GM12878 (cell line): ENCODE measurements at regions not wholly inside any gene's neighbourhood (a gene's known extent, or its start where the extent isn't known, plus 50 kb on each side); places are given as distances from the start of the nearest gene placed in this dataset.

Experiments used
- ATAC-seq: fragments of 200-7000 bp; cut with Tn5 transposase; 3 replicates; pipeline ENCODE4 v1.9.1; 2020; ENCODE audit warnings: mild to moderate bottlenecking, moderate library complexity
- BruUV-seq: library from RNA; stranded (reverse); fragments of 400-500 nt; replicated peaks from 2 replicates; lab custom pipeline; 2021; lab: Mats Ljungman, UMichigan
- CTCF ChIA-PET: fragments of 300-600 bp; sonication (Branson Sonifier 250); formaldehyde crosslinking; extraction: SDS; loops from one replicate; lab custom pipeline; 2021; ENCODE audit warnings: inconsistent platforms; lab: Yijun Ruan, JAX
- POLR2A ChIA-PET: fragments of 350-600 bp; formaldehyde crosslinking; extraction: SDS; loops from one replicate; lab custom pipeline; 2021; ENCODE audit warnings: inconsistent platforms; lab: Charles Lee
- RAD21 ChIA-PET: fragments of 300-600 bp; sonication (Branson Sonifier 250); formaldehyde crosslinking; loops from one replicate; lab custom pipeline; 2023; ENCODE audit warnings: antibody characterized with exemption; ENCODE audit not compliant: unreplicated experiment; lab: Charles Lee
- SMC1A ChIA-PET: fragments of 300-600 bp; sonication (Branson Sonifier 250); formaldehyde crosslinking; loops from one replicate; lab custom pipeline; 2023; ENCODE audit not compliant: unreplicated experiment, uncharacterized antibody; lab: Charles Lee
- DNase-seq: peaks from one replicate; pipeline ENCODE4 v3.0.0-alpha.2; 2011; ENCODE audit warnings: low read depth, low spot score
- FAIRE-seq: peaks from 3 replicates; lab custom pipeline; 2011; peaks lifted over from hg19 to GRCh38; lab: Jason Lieb, UNC
- H2AFZ ChIP-seq: 2 replicates; pipeline ENCODE4 v1.6.0; 2011; ENCODE audit warnings: low read depth, low read length, control low read depth; ENCODE audit not compliant: control insufficient read depth
- H3K27ac ChIP-seq: 2 replicates; pipeline ENCODE4 v1.5.1; 2011; ENCODE audit warnings: control low read depth; ENCODE audit not compliant: control insufficient read depth, insufficient read depth
- H3K27me3 ChIP-seq, 2 experiments: replicated peaks in 1 of 2; 2 replicates each; pipeline versions ENCODE4 v1.6.0 to v1.6.1; 2011; ENCODE audit warnings: low read length in 1 of 2; ENCODE audit not compliant: control insufficient read depth in 2 of 2, insufficient read depth in 2 of 2
- H3K36me3 ChIP-seq, 2 experiments: 2 replicates each; pipeline ENCODE4 v1.5.1; 2011; ENCODE audit warnings: low read length in 1 of 2; ENCODE audit not compliant: control insufficient read depth in 2 of 2, insufficient read depth in 2 of 2
- H3K4me1 ChIP-seq: 2 replicates; pipeline ENCODE4 v1.6.1; 2011; ENCODE audit warnings: mild to moderate bottlenecking, low read length, moderate library complexity, mixed read lengths; ENCODE audit not compliant: control insufficient read depth, insufficient read depth
- H3K4me2 ChIP-seq: 2 replicates; pipeline ENCODE4 v1.6.0; 2011; ENCODE audit warnings: control low read depth; ENCODE audit not compliant: control insufficient read depth, insufficient read depth
- H3K4me3 ChIP-seq: fragments of 200-600 bp; sonication (generic); 2 replicates; pipeline ENCODE4 v1.5.1; 2016
- H3K79me2 ChIP-seq: 2 replicates; pipeline ENCODE4 v1.6.0; 2011; ENCODE audit warnings: low read length; ENCODE audit not compliant: control insufficient read depth, insufficient read depth
- H3K9ac ChIP-seq: 2 replicates; pipeline ENCODE4 v1.8.0; 2011; ENCODE audit warnings: low read length, control low read depth, mixed read lengths; ENCODE audit not compliant: control insufficient read depth, insufficient read depth
- H3K9me3 ChIP-seq: replicated peaks from 3 replicates; pipeline ENCODE4 v1.5.1; 2011; ENCODE audit warnings: mild to moderate bottlenecking, low read length; ENCODE audit not compliant: control insufficient read depth, insufficient read depth
- H4K20me1 ChIP-seq: 2 replicates; pipeline ENCODE4 v1.6.0; 2011; ENCODE audit not compliant: control insufficient read depth, insufficient read depth
- EED ChIP-seq: sonication (generic); IDR thresholded peaks from 2 replicates; pipeline ENCODE4 v1.6.1; 2016; ENCODE audit warnings: antibody characterized with exemption, low read depth
- EP300 ChIP-seq, 2 experiments: fragments of 150-350 bp in 1 of 2; IDR thresholded peaks; 2 replicates each; pipeline ENCODE4 v1.6.1; 2011 to 2012; ENCODE audit warnings: low read depth in 2 of 2, low read length in 2 of 2, borderline replicate concordance in 1 of 2, improper control_type of control experiment in 1 of 2, inconsistent platforms in 1 of 2; ENCODE audit not compliant: control insufficient read depth in 1 of 2
- FOS ChIP-seq: IDR thresholded peaks from 3 replicates; pipeline ENCODE4 v1.6.1; 2011; ENCODE audit warnings: borderline replicate concordance; ENCODE audit not compliant: insufficient read length; ENCODE audit errors: extremely low read depth
- IKZF2 ChIP-seq, 2 experiments: fragments of 450-650 bp; IDR thresholded peaks; 2 replicates each; pipeline ENCODE4 v1.6.1; 2017; ENCODE audit warnings: mild to moderate bottlenecking in 2 of 2, moderate library complexity in 2 of 2
- IRF4 ChIP-seq: IDR thresholded peaks from 2 replicates; pipeline ENCODE4 v1.6.1; 2011; ENCODE audit warnings: low read depth, low read length
- MYB ChIP-seq: fragments of 150-350 bp; IDR thresholded peaks from 2 replicates; pipeline ENCODE4 v1.6.1; 2014; ENCODE audit warnings: mild to moderate bottlenecking, low read depth, low read length, borderline replicate concordance
- NR2C2 ChIP-seq: IDR thresholded peaks from 2 replicates; pipeline ENCODE4 v1.6.1; 2011; ENCODE audit warnings: borderline replicate concordance, low read depth; ENCODE audit not compliant: control insufficient read depth, insufficient read length
- NR2F1 ChIP-seq: fragments of 450-650 bp; conservative IDR thresholded peaks from 2 replicates; pipeline ENCODE4 v1.6.1; 2017; ENCODE audit warnings: mild to moderate bottlenecking
- RAD51 ChIP-seq: fragments of 450-650 bp; IDR thresholded peaks from 2 replicates; pipeline ENCODE4 v1.6.1; 2016; ENCODE audit warnings: moderate library complexity, mild to moderate bottlenecking, inconsistent platforms
- RB1 ChIP-seq: fragments of 450-650 bp; formaldehyde crosslinking; IDR thresholded peaks from 2 replicates; pipeline ENCODE4 v1.6.1; 2017; ENCODE audit warnings: mild to moderate bottlenecking, borderline replicate concordance
- RBBP5 ChIP-seq: fragments of 200-600 bp; sonication (generic); conservative IDR thresholded peaks from 2 replicates; pipeline ENCODE4 v1.6.1; 2016
- RUNX3 ChIP-seq: IDR thresholded peaks from 2 replicates; pipeline ENCODE4 v1.6.1; 2012; ENCODE audit warnings: low read length, inconsistent platforms
- SRF ChIP-seq, 2 experiments: IDR thresholded peaks; 2 replicates each; pipeline ENCODE4 v1.6.1; 2011; ENCODE audit warnings: low read depth in 2 of 2, low read length in 2 of 2, mild to moderate bottlenecking in 1 of 2, moderate library complexity in 1 of 2
- TCF7 ChIP-seq: IDR thresholded peaks from 2 replicates; pipeline ENCODE4 v1.6.1; 2014; ENCODE audit warnings: antibody characterized with exemption, borderline replicate concordance
- ZBED1 ChIP-seq: IDR thresholded peaks from 2 replicates; pipeline ENCODE4 v1.6.1; 2016; ENCODE audit warnings: borderline replicate concordance
- ZNF207 ChIP-seq: fragments of 450-650 bp; IDR thresholded peaks from 2 replicates; pipeline ENCODE4 v1.6.1; 2014; ENCODE audit warnings: antibody characterized with exemption, mild to moderate bottlenecking, borderline replicate concordance
- WGBS: methylation state at CpG from one replicate; pipeline ENCODE4 v1.1.6; 2016; ENCODE audit warnings: low lambda C conversion rate; ENCODE audit not compliant: insufficient replicate concordance, insufficient coverage; ENCODE audit errors: missing lambda C conversion rate; 5-methylcytosine and 5-hydroxymethylcytosine counted together
- in situ Hi-C: fragments of 300-500 bp; cut with MboI; formaldehyde crosslinking; loops from 9 replicates; pipeline ENCODE4 v1.14.3; 2018; ENCODE audit warnings: mixed read lengths
- intact Hi-C: fragments of 100-400 bp; cut with micrococcal nuclease; formaldehyde crosslinking; loops from one replicate; pipeline ENCODE4 v1.14.2; 2022; ENCODE audit not compliant: unreplicated experiment
- TF ChIP-seq, protein P1 (sequence below): fragments of 450-650 bp; IDR thresholded peaks from 2 replicates; pipeline ENCODE4 v1.6.1; 2017; ENCODE audit warnings: borderline replicate concordance
- TF ChIP-seq, protein P2 (sequence below): IDR thresholded peaks from 2 replicates; pipeline ENCODE4 v1.6.1; 2011; ENCODE audit warnings: low read depth, low read length, improper control_type of control experiment, borderline replicate concordance
- TF ChIP-seq, protein P3 (sequence below): fragments of 450-650 bp; IDR thresholded peaks from 2 replicates; pipeline ENCODE4 v1.6.1; 2016; ENCODE audit warnings: mild to moderate bottlenecking, moderate library complexity, borderline replicate concordance
- TF ChIP-seq, protein P4 (sequence below): fragments of 450-650 bp; IDR thresholded peaks from 2 replicates; pipeline ENCODE4 v1.6.1; 2014; ENCODE audit warnings: mild to moderate bottlenecking

DNA sequence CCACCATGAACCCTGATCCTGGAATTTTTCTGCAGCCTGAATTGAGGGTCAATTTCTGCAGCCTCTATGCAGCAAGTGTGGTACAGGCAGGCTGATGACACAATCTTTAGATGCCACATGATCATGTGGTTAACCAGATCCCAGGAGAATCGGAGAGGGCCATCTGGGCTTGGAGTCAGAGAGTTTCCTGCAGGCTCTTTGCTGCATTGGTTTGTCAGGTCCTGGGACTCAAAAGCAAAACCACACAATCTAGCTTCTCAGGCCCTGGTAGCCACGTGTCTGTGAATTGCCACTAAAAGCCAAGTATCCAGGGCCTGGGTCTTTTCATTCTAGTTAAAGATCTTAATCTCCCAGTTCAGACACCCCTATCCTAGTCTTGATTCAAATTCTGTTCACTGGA lies 464.5 kb downstream of the BCOR start:
- no peak for DNase-seq
- intact Hi-C loops, result no loop called here
- Histone ChIP-seq H3K4me2 (no peak overlapping the region), H4K20me1 (no peaks in the 10 kb centered on the region), H3K9ac (no peak overlapping the region), H3K36me3 (no peaks in the 10 kb centered on the region), H3K27me3 (no peaks in the 10 kb centered on the region), H3K79me2 (no peaks in the 10 kb centered on the region), H3K27ac (no peak overlapping the region), H3K4me3 (no peak overlapping the region), H2AFZ (no peak overlapping the region), H3K4me1 (no peaks in the 10 kb centered on the region), H3K9me3 (no peaks in the 10 kb centered on the region)
- BruUV-seq, result no TSS peak
- FAIRE-seq, result no peak
- RAD21 ChIA-PET, result no interaction called here
- ATAC-seq, result no peak
- CTCF ChIA-PET, result no interaction called here
- no peak for TF ChIP-seq ZBED1
- TF ChIP-seq, protein P1, sequence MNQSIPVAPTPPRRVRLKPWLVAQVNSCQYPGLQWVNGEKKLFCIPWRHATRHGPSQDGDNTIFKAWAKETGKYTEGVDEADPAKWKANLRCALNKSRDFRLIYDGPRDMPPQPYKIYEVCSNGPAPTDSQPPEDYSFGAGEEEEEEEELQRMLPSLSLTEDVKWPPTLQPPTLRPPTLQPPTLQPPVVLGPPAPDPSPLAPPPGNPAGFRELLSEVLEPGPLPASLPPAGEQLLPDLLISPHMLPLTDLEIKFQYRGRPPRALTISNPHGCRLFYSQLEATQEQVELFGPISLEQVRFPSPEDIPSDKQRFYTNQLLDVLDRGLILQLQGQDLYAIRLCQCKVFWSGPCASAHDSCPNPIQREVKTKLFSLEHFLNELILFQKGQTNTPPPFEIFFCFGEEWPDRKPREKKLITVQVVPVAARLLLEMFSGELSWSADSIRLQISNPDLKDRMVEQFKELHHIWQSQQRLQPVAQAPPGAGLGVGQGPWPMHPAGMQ, result no peak
- TF ChIP-seq, protein P2, sequence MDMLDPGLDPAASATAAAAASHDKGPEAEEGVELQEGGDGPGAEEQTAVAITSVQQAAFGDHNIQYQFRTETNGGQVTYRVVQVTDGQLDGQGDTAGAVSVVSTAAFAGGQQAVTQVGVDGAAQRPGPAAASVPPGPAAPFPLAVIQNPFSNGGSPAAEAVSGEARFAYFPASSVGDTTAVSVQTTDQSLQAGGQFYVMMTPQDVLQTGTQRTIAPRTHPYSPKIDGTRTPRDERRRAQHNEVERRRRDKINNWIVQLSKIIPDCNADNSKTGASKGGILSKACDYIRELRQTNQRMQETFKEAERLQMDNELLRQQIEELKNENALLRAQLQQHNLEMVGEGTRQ, result no peak
- TF ChIP-seq RB1, result no peak
- no peak for TF ChIP-seq EED
- TF ChIP-seq SRF (IDR thresholded peaks at IDR 0.05; ENCODE audit: low read depth in 2 of 2, low read length in 2 of 2), result no peak
- TF ChIP-seq, protein P3, sequence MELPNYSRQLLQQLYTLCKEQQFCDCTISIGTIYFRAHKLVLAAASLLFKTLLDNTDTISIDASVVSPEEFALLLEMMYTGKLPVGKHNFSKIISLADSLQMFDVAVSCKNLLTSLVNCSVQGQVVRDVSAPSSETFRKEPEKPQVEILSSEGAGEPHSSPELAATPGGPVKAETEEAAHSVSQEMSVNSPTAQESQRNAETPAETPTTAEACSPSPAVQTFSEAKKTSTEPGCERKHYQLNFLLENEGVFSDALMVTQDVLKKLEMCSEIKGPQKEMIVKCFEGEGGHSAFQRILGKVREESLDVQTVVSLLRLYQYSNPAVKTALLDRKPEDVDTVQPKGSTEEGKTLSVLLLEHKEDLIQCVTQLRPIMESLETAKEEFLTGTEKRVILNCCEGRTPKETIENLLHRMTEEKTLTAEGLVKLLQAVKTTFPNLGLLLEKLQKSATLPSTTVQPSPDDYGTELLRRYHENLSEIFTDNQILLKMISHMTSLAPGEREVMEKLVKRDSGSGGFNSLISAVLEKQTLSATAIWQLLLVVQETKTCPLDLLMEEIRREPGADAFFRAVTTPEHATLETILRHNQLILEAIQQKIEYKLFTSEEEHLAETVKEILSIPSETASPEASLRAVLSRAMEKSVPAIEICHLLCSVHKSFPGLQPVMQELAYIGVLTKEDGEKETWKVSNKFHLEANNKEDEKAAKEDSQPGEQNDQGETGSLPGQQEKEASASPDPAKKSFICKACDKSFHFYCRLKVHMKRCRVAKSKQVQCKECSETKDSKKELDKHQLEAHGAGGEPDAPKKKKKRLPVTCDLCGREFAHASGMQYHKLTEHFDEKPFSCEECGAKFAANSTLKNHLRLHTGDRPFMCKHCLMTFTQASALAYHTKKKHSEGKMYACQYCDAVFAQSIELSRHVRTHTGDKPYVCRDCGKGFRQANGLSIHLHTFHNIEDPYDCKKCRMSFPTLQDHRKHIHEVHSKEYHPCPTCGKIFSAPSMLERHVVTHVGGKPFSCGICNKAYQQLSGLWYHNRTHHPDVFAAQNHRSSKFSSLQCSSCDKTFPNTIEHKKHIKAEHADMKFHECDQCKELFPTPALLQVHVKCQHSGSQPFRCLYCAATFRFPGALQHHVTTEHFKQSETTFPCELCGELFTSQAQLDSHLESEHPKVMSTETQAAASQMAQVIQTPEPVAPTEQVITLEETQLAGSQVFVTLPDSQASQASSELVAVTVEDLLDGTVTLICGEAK, result no peak
- TF ChIP-seq RBBP5, result no peak
- no peak for TF ChIP-seq ZNF207
- TF ChIP-seq RUNX3, result no peak
- no peak for TF ChIP-seq IKZF2 (IDR thresholded peaks at IDR 0.05)
- no peak for TF ChIP-seq MYB
- TF ChIP-seq EP300 (IDR thresholded peaks at IDR 0.05; ENCODE audit: borderline replicate concordance in 1 of 2, control insufficient read depth in 1 of 2, low read depth in 2 of 2, low read length in 2 of 2), result no peak
- TF ChIP-seq NR2C2, result no peak
- TF ChIP-seq TCF7, result no peak
- TF ChIP-seq NR2F1, result no peak
- TF ChIP-seq, protein P4, sequence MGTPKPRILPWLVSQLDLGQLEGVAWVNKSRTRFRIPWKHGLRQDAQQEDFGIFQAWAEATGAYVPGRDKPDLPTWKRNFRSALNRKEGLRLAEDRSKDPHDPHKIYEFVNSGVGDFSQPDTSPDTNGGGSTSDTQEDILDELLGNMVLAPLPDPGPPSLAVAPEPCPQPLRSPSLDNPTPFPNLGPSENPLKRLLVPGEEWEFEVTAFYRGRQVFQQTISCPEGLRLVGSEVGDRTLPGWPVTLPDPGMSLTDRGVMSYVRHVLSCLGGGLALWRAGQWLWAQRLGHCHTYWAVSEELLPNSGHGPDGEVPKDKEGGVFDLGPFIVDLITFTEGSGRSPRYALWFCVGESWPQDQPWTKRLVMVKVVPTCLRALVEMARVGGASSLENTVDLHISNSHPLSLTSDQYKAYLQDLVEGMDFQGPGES, result no peak
- TF ChIP-seq FOS, result no peak
- TF ChIP-seq RAD51, result no peak
- TF ChIP-seq IRF4, result no peak
- SMC1A ChIA-PET, result interaction anchor here (1.3 kb wide), 1 partner anchor 10 kb away, joined by 3 read pairs; no protein-coding TSS in a partner anchor
- 0% methylated on average over 2 of the region's 2 CpGs for WGBS
- in situ Hi-C loops, result no loop called here
- POLR2A ChIA-PET, result no interaction called here
